ENCODE measurements at regions not wholly inside any gene's neighbourhood (a gene's known extent, or its start where the extent isn't known, plus 50 kb on each side); places are given as distances from the start of the nearest gene placed in this dataset.
"Not testable (repeated sequence)": the region's sequence is repeated elsewhere in the genome, so short reads cannot be mapped to it uniquely, and the experiment has no call there.

- Mint-ChIP-seq H3K4me1 (ENCODE audit: low read depth, unreplicated experiment) (no peaks in the 10 kb centered on the region), H3K36me3 (ENCODE audit: unreplicated experiment) (no peaks in the 10 kb centered on the region), H3K27me3 (ENCODE audit: unreplicated experiment) (no peaks in the 10 kb centered on the region), H3K9me3 (ENCODE audit: unreplicated experiment) (peaks cover 1% of the 10 kb centered on the region), H3K27ac (ENCODE audit: unreplicated experiment) (no peak overlapping the region), H3K4me3 (ENCODE audit: unreplicated experiment) (no peak overlapping the region)
- DNase-seq: no peak
- no peak for TF ChIP-seq CTCF (IDR thresholded peaks at IDR 0.05; ENCODE audit: partially characterized antibody, unreplicated experiment)
These were observed 325.7 kb downstream of the TLL1 start for GRCh38 chr4:166198516-166199310.

- Mint-ChIP-seq H3K27ac (ENCODE audit: unreplicated experiment) (no peak overlapping the region), H3K9me3 (ENCODE audit: unreplicated experiment) (peaks cover 1% of the 10 kb centered on the region), H3K36me3 (ENCODE audit: unreplicated experiment) (no peaks in the 10 kb centered on the region), H3K4me3 (ENCODE audit: unreplicated experiment) (no peak overlapping the region), H3K4me1 (ENCODE audit: low read depth, unreplicated experiment) (no peaks in the 10 kb centered on the region), H3K27me3 (ENCODE audit: unreplicated experiment) (no peaks in the 10 kb centered on the region)
- no peak for TF ChIP-seq CTCF (IDR thresholded peaks at IDR 0.05; ENCODE audit: partially characterized antibody, unreplicated experiment)
- DNase-seq: no peak
These were observed 330.0 kb downstream of the TLL1 start for GRCh38 chr4:166202991-166203390.

GRCh38 chr4:166212326-166212725 lies 339.3 kb downstream of the TLL1 start:
- H3K36me3 Mint-ChIP-seq (ENCODE audit: unreplicated experiment); H3K27me3 Mint-ChIP-seq (ENCODE audit: unreplicated experiment); DNase-seq; H3K9me3 Mint-ChIP-seq (ENCODE audit: unreplicated experiment); H3K4me3 Mint-ChIP-seq (ENCODE audit: unreplicated experiment); H3K4me1 Mint-ChIP-seq (ENCODE audit: low read depth, unreplicated experiment); H3K27ac Mint-ChIP-seq (ENCODE audit: unreplicated experiment): not testable (repeated sequence)

- no peak overlapping the region for H3K4me3 Mint-ChIP-seq (ENCODE audit: unreplicated experiment)
- no peak overlapping the region for H3K27ac Mint-ChIP-seq (ENCODE audit: unreplicated experiment)
- no peaks in the 10 kb centered on the region for H3K4me1 Mint-ChIP-seq (ENCODE audit: low read depth, unreplicated experiment)
- no peaks in the 10 kb centered on the region for H3K36me3 Mint-ChIP-seq (ENCODE audit: unreplicated experiment)
- no peaks in the 10 kb centered on the region for H3K9me3 Mint-ChIP-seq (ENCODE audit: unreplicated experiment)
- TF ChIP-seq CTCF (IDR thresholded peaks at IDR 0.05; ENCODE audit: partially characterized antibody, unreplicated experiment): no peak
- DNase-seq: no peak
- H3K27me3 Mint-ChIP-seq (ENCODE audit: unreplicated experiment): peaks cover 2% of the 10 kb centered on the region
These were observed 349.2 kb downstream of the TLL1 start for GRCh38 chr4:166222271-166222670.

GRCh38 chr4:166228112-166228511 lies 355.1 kb downstream of the TLL1 start:
- peaks cover 2% of the 10 kb centered on the region for H3K27me3 Mint-ChIP-seq (ENCODE audit: unreplicated experiment)
- no peaks in the 10 kb centered on the region for H3K4me1 Mint-ChIP-seq (ENCODE audit: low read depth, unreplicated experiment)
- H3K27ac Mint-ChIP-seq (ENCODE audit: unreplicated experiment): no peak overlapping the region
- DNase-seq: no peak
- no peak for TF ChIP-seq CTCF (IDR thresholded peaks at IDR 0.05; ENCODE audit: partially characterized antibody, unreplicated experiment)
- H3K9me3 Mint-ChIP-seq (ENCODE audit: unreplicated experiment): no peaks in the 10 kb centered on the region
- H3K36me3 Mint-ChIP-seq (ENCODE audit: unreplicated experiment): no peaks in the 10 kb centered on the region
- H3K4me3 Mint-ChIP-seq (ENCODE audit: unreplicated experiment): no peak overlapping the region
